ENCODE measurements at regions not wholly inside any gene's neighbourhood (a gene's known extent, or its start where the extent isn't known, plus 50 kb on each side); places are given as distances from the start of the nearest gene placed in this dataset.

DNA sequence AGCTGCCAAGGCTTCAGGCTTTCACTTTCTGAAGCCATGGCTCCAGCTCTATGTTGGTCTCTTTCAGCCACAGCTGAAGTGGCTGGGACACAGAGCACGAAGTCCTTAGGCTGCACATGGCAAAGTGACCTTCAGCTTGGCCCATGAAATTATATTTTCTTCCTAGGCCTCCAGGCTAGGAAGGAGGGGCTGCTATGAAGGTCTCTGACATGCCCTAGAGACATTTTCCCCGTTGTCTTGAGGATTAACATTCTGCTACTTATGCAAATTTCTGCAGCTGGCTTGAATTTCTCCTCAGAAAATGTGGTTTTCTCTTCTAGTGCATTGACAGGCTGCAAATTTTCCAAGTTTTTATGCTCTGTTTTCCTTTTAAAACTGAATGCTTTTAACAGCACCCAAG, 99.8 kb upstream of the KCNIP4 start:
- Histone ChIP-seq H3K27me3 (no peaks in the 10 kb centered on the region), H3K4me3 (no peak overlapping the region), H3K36me3 (no peaks in the 10 kb centered on the region), H3K9me3 (peaks cover 0 to 7% (median 0%) of the 10 kb centered on the region in 12 donors), H3K27ac (no peak overlapping the region), H3K4me1 (no peaks in the 10 kb centered on the region)
- DNase-seq (no peak), ATAC-seq (no peak)
- intact Hi-C loops (cut with DNase I), result no loop called here
- no peak for TF ChIP-seq POLR2A (IDR thresholded peaks at IDR 0.05)
- TF ChIP-seq, protein P1, sequence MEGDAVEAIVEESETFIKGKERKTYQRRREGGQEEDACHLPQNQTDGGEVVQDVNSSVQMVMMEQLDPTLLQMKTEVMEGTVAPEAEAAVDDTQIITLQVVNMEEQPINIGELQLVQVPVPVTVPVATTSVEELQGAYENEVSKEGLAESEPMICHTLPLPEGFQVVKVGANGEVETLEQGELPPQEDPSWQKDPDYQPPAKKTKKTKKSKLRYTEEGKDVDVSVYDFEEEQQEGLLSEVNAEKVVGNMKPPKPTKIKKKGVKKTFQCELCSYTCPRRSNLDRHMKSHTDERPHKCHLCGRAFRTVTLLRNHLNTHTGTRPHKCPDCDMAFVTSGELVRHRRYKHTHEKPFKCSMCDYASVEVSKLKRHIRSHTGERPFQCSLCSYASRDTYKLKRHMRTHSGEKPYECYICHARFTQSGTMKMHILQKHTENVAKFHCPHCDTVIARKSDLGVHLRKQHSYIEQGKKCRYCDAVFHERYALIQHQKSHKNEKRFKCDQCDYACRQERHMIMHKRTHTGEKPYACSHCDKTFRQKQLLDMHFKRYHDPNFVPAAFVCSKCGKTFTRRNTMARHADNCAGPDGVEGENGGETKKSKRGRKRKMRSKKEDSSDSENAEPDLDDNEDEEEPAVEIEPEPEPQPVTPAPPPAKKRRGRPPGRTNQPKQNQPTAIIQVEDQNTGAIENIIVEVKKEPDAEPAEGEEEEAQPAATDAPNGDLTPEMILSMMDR (IDR thresholded peaks at IDR 0.05), result no peak
- 45 to 56% (median 49%) methylated on average over 2 of the region's 2 CpGs for WGBS, 4 donors

DNA sequence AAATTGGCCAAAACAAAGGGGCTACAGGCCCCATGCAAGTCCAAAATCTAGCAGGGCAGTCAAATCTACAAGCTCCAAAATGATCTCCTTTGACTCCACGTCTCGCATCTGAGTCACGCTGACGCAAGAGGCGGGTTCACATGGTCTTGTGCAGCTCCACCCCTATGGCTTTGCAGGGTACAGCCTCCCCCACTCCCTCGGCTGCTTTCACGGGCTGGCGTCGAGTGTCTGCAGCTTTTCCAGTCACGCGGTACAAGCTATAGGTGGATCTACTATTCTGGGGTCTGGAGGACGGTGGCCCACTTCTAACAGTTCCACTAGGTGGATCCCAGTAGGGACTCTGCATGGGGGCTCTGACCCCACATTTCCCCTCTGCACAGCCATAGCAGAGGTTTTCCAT, 99.2 kb upstream of the KCNIP4 start:
- Histone ChIP-seq H3K27ac (no peak overlapping the region), H3K36me3 (no peaks in the 10 kb centered on the region), H3K9me3 (peaks cover 0 to 7% (median 0%) of the 10 kb centered on the region in 12 donors), H3K4me1 (no peaks in the 10 kb centered on the region), H3K4me3 (no peak overlapping the region), H3K27me3 (no peaks in the 10 kb centered on the region)
- TF ChIP-seq POLR2A (IDR thresholded peaks at IDR 0.05), result no peak
- TF ChIP-seq, protein P1 (IDR thresholded peaks at IDR 0.05), result no peak
- intact Hi-C loops (cut with DNase I), result no loop called here
- ATAC-seq (no peak), DNase-seq (no peak)
- WGBS, 4 donors, result 85 to 95% (median 88%) methylated on average over 12 of the region's 12 CpGs

DNA sequence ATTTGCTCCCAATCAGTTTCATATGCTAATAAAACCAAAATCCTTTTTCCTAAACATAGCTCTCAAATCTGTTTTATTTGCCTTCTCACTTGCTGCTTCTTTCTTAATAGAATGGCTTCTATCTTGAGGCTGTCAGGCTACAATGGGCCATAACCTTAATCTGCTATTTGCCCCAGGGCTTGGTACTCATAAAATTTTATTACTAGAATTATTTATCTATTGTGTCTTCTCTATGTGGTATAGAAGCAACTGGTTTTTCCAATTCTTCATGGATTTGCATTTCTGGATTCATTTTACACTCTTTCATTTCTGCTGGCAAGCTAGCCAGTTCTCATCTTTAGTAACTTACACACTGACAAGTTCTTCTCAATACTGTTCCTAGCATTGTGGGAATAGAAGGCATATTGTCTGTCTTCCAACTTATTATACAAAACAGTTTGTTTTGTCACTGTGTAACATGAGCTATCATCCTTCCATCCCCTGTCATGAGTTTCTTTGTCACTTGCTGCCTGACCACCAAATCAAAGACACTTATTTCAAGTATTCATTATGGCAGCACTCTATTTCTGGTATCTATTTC, 96.6 kb upstream of the KCNIP4 start:
- no peak for ATAC-seq
- no peaks in the 10 kb centered on the region for H3K36me3 ChIP-seq
- peaks cover 0 to 12% (median 0%) of the 10 kb centered on the region in 12 donors for H3K9me3 ChIP-seq
- intact Hi-C loops (cut with DNase I), result no loop called here
- no peaks in the 10 kb centered on the region for H3K27me3 ChIP-seq
- TF ChIP-seq, protein P1 (IDR thresholded peaks at IDR 0.05), result no peak
- no peak for TF ChIP-seq POLR2A (IDR thresholded peaks at IDR 0.05)
- DNase-seq, result no peak
- H3K4me3 ChIP-seq, result no peak overlapping the region
- H3K4me1 ChIP-seq, result no peaks in the 10 kb centered on the region
- H3K27ac ChIP-seq, result no peak overlapping the region

DNA sequence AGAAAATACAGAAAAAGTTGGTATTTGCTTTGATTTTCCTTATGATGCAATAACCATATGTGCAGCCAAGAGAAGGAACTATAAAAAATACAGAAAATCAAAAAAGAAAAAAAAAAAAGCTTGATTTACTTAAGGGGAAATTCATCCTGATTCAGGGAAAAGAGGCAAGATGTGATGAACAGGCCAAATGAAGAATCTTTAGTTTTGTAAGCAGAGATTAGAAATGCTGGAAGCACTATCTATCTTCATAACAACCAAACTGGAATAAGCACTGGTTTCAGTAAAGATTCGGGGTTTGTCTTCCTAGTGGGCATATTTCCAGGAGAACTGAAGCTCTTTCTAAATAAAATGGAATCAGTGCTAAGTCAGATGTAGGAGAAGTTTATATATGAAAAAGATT, 82.9 kb upstream of the KCNIP4 start:
- Histone ChIP-seq H3K4me3 (no peak overlapping the region), H3K36me3 (no peaks in the 10 kb centered on the region), H3K4me1 (no peaks in the 10 kb centered on the region), H3K27ac (no peak overlapping the region), H3K9me3 (peaks cover 0 to 5% (median 0%) of the 10 kb centered on the region in 12 donors), H3K27me3 (no peaks in the 10 kb centered on the region)
- 46 to 77% (median 54%) methylated on average over 1 of the region's 1 CpG for WGBS, 4 donors
- intact Hi-C loops (cut with DNase I), result no loop called here
- DNase-seq, result no peak
- TF ChIP-seq, protein P1 (IDR thresholded peaks at IDR 0.05), result no peak
- no peak for TF ChIP-seq POLR2A (IDR thresholded peaks at IDR 0.05)
- no peak for ATAC-seq

Data from heart left ventricle (tissue), 16 donors.